ENCODE measurements at regions not wholly inside any gene's neighbourhood (a gene's known extent, or its start where the extent isn't known, plus 50 kb on each side); places are given as distances from the start of the nearest gene placed in this dataset.

DNA sequence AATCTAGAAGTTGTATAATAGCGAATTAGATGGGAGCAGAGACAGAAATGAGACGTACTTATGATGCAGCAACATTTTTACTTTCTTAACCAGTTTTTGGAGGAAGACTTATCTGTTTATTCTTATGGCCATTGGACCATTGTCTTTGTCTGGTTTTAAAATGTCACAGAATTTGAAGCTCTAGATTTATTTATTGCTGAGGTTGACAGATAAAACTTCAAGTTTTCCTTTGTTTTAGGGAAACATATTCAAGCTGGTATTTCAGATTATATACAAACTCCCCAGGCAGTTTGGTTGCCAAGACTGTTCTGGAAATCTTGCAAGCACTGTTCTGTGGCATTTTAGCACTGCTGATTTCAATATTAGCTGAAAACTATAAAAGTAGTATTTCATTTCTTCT lies 1021.7 kb downstream of the GALC start:
- no peak overlapping the region for H3K27ac ChIP-seq
- H3K4me3 ChIP-seq = no peak overlapping the region
- H3K27me3 ChIP-seq = no peaks in the 10 kb centered on the region
- H3K9me3 ChIP-seq (replicated peaks in 1 of 3) = no peaks in the 10 kb centered on the region
- no peak for TF ChIP-seq POLR2A (IDR thresholded peaks at IDR 0.05)
- TF ChIP-seq, protein P1, sequence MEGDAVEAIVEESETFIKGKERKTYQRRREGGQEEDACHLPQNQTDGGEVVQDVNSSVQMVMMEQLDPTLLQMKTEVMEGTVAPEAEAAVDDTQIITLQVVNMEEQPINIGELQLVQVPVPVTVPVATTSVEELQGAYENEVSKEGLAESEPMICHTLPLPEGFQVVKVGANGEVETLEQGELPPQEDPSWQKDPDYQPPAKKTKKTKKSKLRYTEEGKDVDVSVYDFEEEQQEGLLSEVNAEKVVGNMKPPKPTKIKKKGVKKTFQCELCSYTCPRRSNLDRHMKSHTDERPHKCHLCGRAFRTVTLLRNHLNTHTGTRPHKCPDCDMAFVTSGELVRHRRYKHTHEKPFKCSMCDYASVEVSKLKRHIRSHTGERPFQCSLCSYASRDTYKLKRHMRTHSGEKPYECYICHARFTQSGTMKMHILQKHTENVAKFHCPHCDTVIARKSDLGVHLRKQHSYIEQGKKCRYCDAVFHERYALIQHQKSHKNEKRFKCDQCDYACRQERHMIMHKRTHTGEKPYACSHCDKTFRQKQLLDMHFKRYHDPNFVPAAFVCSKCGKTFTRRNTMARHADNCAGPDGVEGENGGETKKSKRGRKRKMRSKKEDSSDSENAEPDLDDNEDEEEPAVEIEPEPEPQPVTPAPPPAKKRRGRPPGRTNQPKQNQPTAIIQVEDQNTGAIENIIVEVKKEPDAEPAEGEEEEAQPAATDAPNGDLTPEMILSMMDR (IDR thresholded peaks at IDR 0.05) = no peak
- no peak for DNase-seq
- H3K4me1 ChIP-seq (replicated peaks in 1 of 2) = no peaks in the 10 kb centered on the region
- intact Hi-C loops (cut with DNase I) = no loop called here
- H3K36me3 ChIP-seq (replicated peaks in 1 of 2) = no peaks in the 10 kb centered on the region
- whole genome bisulfite sequencing, 4 donors = 82 to 94% (median 86%) methylated on average over 2 of the region's 2 CpGs

DNA sequence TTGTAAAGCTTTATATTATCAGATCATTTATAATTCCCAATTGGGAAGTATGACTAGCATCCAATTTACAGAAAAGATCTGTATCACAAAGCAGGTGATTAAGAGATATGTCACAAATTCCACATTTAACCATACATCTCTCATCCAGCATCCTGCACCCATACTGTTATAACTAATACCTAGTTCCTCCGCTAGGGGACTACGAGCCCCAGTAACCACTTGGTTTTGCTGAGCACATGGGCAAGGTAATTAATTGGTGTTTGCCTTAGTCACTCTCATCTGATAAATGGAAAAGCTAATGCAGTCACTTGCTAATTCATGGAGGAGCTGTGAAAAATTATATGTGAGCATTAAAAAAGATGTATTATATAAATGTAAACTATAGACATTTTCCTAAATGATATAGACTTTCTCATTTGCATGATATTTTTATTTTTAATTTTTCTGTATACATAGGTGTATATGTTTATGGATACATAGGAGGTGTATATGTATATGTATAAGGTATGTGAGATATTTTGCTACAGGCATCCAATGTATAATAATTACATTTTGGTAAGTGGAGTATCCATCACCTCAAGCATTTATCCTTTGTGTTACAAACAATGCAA lies 1031.8 kb downstream of the GALC start:
- no peaks in the 10 kb centered on the region for H3K9me3 ChIP-seq (replicated peaks in 1 of 3)
- no peak overlapping the region for H3K27ac ChIP-seq
- TF ChIP-seq, protein P1 (IDR thresholded peaks at IDR 0.05) = peak in 2 of 6 experiments; percentile 24 to 36
- no peak for TF ChIP-seq POLR2A (IDR thresholded peaks at IDR 0.05)
- no peaks in the 10 kb centered on the region for H3K4me1 ChIP-seq (replicated peaks in 1 of 2)
- H3K4me3 ChIP-seq = no peak overlapping the region
- intact Hi-C loops (cut with DNase I) = no loop called here
- no peaks in the 10 kb centered on the region for H3K27me3 ChIP-seq
- WGBS, 4 donors = 45 to 61% (median 51%) methylated on average over 2 of the region's 2 CpGs
- H3K36me3 ChIP-seq (replicated peaks in 1 of 2) = no peaks in the 10 kb centered on the region
- DNase-seq = no peak

DNA sequence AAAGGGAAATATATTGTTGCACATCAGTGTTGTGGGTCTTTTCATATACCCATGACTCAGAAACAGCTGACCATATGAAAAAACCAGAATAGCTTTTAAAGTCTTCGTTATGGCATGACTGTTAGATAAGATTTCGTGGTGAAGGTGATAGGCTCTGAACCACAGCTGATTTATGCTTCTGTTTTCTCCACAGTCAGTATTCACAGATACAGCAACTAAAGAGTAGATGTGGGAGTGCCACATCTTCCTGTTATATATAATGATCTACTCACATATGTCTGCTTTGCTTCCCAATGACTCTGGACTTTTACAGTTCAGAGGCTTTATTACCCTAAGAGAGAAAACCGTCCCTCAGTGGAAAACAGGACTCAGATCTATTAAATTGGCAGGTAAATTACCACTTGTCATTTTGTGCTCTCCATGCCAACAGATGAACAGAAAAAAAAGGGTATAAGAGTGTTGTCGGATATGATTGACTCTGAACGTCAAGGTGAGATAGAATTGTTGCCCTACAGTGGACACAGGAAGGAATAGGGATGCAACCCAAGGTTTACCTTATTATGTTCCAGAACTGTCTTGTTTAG lies 1037.1 kb downstream of the GALC start:
- Histone ChIP-seq H3K9me3 (replicated peaks in 1 of 3) (no peaks in the 10 kb centered on the region), H3K4me1 (replicated peaks in 1 of 2) (no peaks in the 10 kb centered on the region), H3K36me3 (replicated peaks in 1 of 2) (no peaks in the 10 kb centered on the region), H3K4me3 (no peak overlapping the region), H3K27ac (no peak overlapping the region), H3K27me3 (no peaks in the 10 kb centered on the region)
- intact Hi-C loops (cut with DNase I) = no loop called here
- WGBS, 4 donors = 56 to 59% (median 57%) methylated on average over 5 of the region's 5 CpGs
- no peak for DNase-seq
- no peak for TF ChIP-seq POLR2A (IDR thresholded peaks at IDR 0.05)
- TF ChIP-seq, protein P1 (IDR thresholded peaks at IDR 0.05) = no peak

DNA sequence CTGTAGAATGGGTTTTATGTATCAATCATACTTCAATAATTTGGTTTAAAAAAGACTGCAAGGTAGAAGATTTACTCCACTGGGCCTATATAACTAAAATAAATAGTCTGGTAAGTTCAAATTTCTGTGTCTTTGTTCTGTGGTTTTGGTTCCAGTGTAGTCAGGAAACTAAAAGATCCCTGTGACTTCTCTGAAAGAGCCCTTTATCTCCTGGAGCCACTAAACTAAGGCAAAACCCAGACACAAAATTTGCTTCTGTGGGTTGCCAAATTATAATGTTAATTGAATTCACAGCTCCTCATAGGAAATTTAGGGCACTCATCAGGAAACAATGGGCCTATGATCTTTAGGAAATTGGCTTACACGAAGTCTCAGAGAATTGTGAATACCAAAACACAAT lies 1038.4 kb downstream of the GALC start:
- no peaks in the 10 kb centered on the region for H3K27me3 ChIP-seq
- no peak overlapping the region for H3K27ac ChIP-seq
- no peaks in the 10 kb centered on the region for H3K9me3 ChIP-seq (replicated peaks in 1 of 3)
- H3K4me1 ChIP-seq (replicated peaks in 1 of 2) = no peaks in the 10 kb centered on the region
- 48 to 74% (median 59%) methylated on average over 1 of the region's 1 CpG for WGBS, 4 donors
- TF ChIP-seq, protein P1 (IDR thresholded peaks at IDR 0.05) = no peak
- no peak for TF ChIP-seq POLR2A (IDR thresholded peaks at IDR 0.05)
- no peaks in the 10 kb centered on the region for H3K36me3 ChIP-seq (replicated peaks in 1 of 2)
- no peak overlapping the region for H3K4me3 ChIP-seq
- intact Hi-C loops (cut with DNase I) = no loop called here
- DNase-seq = no peak

Measured in adrenal gland (tissue), 9 donors.